Muscle of arm (tissue), 1 donor: ENCODE measurements at regions not wholly inside any gene's neighbourhood (a gene's known extent, or its start where the extent isn't known, plus 50 kb on each side); places are given as distances from the start of the nearest gene placed in this dataset.
"Not testable (repeated sequence)": the region's sequence is repeated elsewhere in the genome, so short reads cannot be mapped to it uniquely, and the experiment has no call there.

ENCODE experiments used
- DNase-seq: peaks from one replicate; pipeline ENCODE4 v3.0.0-alpha.2; 2013

DNA sequence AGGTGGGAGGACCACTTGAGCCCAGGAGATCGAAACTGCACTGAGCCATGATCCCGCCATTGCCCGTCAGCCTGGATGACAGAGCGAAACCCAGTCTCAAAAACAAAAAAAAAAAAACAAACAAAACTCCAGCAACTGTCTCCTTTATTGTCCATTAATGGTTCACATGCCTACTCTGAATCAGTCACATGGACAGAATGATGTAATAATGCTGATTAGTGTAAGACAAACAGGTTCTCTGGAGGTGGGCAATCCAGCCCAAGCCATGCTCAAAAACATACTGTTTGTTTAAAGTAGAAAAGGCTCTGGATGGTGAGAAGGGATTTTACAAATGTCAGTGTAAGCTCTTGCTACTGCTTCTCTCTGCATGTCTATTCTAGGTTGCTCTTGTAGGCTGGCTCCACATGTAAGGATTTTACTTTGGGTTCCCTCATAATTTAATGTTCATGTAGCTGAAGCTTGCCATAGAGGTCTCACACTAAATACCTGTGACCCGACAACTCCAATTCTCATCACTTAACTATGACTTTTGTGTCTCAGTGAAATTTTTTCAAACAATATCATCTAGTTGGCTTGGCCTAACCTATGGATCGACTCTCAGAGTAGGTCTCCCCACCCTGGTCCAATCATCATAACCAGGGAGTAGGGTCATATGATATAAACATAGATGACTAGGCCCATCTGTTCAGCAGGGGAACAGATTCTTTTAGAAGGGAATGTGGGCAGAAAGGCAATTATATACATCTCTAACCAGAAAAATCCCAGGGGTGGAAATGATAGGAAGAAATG lies 83.9 kb upstream of the SLC39A10 start:
- DNase-seq = no peak

DNA sequence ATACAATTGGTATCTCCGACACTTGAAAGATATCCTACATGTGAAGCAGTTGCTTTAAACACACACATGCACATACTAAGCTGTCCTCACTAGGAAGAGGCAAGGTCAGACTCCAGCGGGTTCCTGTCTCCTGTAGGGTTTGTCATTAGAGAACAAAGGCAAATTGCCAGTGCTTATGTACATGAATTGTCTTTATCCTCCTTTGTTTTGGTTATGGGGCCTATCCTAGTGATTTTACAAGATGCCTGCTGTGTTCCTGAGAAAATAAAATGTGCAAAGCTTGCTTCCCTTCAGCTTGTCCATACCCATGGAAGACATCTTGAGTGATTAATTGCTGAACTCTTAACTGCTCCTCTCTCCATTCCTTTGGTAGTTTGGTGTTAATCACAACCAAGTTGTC lies 86.7 kb upstream of the SLC39A10 start:
- DNase-seq = no peak

DNA sequence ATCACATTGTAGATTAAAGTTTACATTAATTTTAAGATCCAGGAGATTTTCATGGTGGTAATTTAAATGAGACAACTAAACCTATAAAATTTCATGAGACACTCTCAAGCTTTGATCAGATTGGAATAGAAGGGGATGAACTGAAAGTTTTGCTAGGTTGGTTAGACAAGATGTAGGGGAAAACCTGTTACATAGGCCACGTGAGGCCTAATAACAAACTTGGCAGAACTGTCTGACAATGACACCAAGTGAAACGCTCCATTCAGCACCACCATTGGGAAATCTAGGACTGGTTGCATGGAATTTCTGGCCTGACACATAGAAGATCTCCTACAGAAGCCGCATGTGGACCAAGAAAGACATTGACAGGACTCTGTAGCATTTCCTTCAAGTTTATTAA lies 87.8 kb upstream of the SLC39A10 start:
- no peak for DNase-seq

DNA sequence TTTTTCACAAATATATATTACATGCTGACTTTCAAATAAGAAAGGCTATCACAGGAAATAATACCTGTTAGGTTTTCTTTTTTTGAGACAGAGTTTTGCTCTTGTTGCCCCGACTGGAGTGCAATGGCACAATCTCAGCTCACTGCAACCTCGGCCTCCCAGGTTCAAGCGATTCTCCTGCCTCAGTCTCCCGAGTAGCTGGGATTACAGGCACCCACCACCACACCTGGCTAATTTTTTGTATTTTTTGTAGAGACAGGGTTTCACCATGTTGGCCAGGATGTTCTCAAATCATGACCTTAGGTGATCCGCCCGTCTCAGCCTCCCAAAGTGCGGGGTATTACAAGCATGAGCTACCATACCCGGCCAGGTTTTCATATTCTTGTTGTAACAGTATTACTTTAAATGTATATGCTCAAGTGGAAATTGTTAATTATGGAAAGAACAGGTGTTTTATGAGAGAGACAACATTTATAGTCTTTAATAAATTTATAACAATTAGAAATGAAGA lies 92.3 kb upstream of the SLC39A10 start:
- DNase-seq = not testable (repeated sequence)

DNA sequence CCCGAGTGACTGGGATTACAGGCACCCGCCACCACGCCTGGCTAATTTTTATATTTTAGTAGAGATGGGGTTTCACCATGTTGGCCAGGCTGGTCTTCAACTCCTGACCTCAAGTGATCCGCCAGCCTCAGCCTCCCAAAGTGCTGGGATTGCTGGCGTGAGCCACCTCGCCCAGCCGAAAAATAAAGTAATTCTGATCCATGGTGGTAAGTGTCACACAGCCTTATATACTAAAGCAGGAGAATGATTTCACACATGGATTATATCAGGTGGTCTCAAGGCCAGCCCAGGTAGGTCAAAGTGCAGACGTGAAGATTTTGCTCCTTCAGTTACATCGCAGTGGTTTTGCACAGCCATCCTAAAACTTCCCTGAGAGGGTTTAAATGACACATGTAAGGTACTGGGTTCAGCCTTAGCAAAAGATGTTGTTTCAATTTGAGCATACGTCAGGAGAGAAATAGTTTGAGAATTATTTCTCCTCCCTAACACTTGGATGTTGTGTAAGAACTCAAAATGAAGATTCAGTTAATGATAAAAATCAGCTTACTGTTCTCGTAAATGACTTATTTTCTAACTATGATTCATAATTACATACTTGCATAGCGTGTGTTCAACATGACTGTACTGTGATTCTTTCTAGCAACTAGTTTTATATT lies 93.0 kb upstream of the SLC39A10 start:
- DNase-seq = no peak

DNA sequence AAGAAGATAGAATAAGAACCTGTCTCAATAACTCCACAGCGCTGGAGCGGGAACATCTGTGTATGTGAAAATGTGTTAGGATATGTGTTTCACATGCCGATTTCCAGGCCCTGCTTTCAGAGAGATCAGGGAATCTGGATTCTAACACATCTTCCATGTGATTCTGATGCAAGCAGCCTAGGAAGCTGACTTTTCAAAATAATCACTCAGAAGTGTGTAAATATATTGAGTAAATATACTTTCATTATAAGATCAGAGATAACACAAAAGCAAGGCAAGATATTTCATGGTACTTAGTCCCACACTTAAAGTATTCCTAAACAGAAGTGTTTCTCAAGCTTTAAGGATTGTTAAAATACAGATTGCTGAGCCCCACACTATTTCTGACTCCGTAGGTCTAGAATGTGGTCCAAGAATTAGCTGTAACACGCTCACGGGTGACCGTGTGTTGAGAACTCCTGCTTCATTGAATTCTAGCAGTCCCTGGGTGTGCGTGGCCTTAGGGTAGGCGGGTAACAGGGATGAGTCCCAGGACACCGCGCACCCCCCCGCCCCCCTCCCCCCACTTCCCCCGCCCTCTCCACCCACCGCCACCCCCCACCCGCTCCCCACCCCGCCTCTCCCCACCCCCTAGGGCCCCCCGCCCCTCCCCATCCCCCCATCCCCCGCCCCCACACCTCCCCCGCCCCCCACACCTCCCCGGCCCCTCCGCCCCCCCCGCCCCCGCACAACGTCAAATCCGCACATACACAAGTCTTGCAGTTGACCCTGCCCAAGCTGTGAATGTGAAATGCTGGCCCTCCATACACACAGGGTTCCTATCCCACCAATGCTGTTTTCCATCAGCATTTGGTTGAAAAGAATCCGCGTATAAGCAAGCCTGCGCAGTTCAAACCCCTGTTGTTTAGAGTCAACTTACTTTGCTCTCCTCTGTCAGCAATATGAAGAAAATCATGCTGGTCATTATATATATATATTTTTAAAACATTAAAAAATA lies 94.2 kb upstream of the SLC39A10 start:
- no peak for DNase-seq

DNA sequence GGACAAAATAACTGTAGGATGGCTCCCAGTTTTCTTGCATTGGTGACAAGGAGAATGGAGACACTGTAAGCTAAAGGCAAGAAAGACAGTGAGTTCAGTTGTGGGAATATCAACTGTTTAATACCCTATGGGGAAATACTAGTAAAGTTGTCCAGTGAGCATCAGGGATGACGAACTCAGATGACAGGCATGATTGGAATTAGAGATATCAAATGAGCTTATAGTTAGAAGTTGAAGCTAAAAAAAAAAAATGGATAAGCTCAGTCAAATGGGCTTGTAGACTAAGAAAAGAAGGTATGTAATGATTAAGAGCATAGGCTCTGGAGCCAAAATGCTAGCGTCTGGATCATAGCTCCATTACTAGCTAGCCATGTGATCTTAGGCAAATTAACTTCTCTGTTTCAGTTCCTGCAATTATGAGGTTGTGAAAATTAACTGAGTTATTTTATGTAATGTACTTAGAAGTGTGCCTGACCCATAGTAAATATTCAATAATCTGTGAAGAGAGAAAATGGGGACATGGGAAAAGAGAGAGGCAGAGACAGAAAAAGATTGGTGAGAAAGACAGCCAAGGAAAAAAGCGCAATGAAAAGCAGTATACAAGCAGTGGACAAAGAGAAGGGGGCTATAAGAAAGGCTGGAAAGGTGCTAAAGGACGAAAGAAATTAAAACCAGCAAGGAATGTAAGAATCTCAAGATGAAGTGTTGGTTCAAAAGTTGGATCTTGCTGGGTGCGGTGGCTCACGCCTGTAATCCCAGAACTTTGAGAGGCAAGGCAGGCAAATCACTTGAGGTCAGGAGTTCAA lies 95.7 kb upstream of the SLC39A10 start:
- DNase-seq = no peak

DNA sequence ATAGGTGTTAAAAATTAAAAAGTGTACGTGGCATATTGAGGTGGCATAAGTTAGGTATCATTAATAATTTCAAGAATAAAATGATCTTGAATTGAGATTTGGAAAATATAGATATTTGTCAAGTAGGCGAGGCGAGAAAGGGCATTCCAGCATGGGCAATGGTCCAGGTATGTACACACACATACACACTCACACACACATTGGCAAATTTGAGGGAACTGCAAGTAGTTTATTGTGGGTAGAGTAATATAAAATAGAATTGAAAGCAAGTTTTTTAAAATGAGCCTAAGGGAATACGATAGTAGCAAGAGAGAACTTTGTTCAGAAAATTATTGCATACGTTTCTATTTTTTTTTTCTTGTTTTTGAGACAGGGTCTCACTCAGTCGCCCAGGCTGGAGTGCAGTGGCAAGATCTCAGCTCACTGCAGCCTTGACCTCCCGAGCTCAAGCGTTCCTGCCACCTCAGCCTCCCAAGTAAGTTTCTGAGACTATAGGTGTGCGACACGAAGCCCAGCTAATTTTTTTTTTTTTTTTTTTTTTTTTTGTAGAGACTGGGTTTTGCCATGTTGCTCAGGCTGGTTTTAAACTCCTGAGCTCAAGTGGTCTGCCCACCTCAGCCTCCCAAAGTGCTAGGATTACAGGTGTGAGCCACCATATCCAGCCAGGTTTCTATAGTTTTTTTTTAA lies 96.7 kb upstream of the SLC39A10 start:
- DNase-seq = no peak

DNA sequence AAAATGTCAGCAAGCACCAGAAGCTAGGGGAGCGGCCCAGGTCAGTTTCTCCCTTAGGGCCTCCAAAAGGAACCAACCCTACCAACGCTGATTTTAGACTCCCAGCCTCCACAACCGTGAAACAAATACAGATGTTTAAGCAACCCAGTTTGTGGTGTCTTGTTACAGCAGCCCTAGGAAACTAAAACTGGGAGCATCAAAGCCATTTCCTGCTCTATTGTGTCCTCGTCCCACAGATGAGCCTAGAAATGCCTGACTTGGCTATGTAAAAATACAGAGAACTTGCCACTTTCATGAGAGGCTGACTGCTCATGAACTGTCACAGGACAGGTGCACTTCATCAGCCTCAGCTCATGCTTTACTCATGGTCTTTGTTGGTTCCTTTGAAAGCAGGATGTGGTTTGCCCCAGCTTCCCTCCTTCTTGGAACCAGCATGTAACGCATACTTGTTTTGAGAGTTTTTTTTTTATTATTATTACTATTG lies 97.6 kb upstream of the SLC39A10 start:
- DNase-seq = no peak

DNA sequence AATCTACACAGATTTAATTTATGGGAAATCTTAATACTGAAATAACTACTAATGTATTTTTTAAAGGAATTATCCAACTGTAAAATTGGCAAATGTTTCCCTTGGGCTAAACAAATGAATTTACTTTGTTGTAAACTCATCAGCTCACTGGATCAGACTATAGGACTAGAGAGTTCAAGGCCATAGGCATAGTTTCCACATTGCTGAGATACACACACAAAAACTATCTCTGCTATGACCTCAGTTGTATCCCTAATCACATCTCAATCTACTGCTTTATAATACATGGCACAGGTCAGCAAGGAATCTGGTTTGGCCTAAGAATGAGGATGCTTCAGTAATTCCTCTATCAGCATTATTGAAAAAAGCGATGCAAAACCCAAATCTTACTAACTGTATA lies 101.1 kb upstream of the SLC39A10 start:
- DNase-seq = no peak

DNA sequence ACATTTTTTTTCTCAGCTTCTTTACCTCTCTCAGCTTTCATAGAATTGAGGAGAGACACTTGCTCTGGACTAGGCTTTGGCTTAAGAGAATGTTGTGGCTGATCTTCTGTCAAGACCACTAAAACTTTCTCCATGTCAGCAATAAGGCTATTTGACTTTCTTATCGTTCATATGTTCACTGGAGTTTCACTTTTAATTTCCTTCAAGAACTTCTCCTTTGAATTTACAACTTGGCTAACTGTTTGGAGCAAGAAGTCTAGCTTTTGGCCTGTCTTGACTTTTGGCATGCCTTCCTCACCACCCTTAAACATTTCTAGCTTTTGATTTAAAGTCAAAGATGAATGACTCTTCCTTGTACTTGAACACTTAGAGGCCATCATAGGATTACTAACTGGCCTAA lies 104.4 kb upstream of the SLC39A10 start:
- DNase-seq = no peak

DNA sequence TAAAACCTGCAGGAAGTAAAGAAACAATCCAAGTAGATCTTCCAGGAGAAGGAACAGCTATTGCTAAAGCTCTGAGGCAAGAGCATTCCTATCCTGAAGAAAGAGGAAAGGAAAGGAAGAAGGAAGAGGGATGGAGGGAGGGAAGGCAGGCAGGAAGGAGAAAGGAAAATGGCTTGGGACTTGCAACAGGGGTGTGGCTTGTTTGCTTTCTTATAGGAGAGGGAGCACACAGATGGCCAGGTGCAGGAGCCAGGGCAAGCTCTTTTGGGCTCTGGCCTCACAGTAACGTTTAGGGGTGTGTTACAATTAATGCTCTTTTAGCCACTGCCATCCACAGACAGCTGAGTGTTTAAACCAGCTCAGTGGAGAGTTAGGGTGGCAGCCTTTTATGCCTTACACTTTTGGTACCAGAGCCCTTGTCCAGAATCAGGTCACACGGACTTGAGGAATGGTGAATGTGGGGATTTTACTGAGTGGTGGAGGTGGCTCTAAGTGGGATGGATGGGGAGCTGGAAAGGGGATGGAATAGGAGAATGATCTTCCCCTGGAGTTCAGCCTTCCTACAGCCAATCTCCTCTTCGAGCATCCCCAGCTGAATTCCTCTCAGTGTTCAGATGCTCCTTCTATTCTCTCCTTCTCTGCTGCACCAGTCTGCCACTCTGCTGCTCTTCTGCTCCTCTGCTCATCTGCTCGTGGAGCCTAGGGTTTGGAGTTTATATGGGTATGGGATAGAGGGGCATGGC lies 108.7 kb upstream of the SLC39A10 start:
- no peak for DNase-seq

DNA sequence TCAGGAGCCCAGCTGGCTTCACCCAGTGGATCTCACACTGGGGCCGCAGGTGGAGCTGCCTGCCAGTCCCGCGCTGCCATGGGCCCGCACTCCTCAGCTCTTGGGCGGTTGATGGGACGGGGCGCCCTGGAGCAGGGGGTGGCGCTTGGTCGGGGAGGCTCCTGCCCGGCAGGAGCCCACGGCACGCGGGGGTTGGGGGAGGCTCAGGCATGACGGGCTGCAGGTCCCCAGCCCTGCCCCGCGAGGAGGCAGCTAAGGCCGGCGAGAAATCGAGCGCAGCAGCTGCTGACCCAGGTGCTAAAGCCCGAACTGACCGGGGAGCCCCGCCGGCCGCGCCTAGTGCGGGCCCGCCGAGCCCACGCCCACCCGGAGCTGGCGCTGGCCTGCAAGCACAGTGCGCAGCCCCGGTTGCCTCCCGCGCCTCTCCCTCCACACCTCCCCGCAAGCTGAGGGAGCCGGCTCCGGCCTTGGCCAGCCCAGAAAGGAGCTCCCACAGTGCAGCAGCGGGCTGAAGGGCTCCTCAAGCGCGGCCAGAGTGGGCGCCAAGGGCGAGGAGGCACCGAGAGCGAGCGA lies 109.7 kb upstream of the SLC39A10 start:
- not testable (repeated sequence) for DNase-seq

DNA sequence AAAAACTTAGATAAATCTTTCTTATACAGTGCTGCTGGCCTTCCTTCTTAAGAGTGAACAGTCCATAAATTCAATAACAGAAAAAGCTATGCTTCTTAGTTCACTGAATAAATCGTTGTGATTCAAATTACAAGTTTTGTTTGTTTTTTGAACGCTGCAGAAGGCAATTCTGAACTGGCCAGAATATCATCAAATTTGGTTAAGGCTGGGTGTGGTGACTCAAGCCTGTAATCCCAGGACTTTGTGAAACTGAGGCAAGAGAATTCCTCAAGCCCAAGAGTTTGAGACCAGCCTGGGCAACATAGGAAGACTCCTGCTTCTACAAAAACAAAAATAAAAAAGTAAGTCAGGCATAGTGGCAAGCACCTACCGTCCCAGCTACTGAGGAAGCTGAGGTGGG lies 111.2 kb upstream of the SLC39A10 start:
- DNase-seq = no peak

DNA sequence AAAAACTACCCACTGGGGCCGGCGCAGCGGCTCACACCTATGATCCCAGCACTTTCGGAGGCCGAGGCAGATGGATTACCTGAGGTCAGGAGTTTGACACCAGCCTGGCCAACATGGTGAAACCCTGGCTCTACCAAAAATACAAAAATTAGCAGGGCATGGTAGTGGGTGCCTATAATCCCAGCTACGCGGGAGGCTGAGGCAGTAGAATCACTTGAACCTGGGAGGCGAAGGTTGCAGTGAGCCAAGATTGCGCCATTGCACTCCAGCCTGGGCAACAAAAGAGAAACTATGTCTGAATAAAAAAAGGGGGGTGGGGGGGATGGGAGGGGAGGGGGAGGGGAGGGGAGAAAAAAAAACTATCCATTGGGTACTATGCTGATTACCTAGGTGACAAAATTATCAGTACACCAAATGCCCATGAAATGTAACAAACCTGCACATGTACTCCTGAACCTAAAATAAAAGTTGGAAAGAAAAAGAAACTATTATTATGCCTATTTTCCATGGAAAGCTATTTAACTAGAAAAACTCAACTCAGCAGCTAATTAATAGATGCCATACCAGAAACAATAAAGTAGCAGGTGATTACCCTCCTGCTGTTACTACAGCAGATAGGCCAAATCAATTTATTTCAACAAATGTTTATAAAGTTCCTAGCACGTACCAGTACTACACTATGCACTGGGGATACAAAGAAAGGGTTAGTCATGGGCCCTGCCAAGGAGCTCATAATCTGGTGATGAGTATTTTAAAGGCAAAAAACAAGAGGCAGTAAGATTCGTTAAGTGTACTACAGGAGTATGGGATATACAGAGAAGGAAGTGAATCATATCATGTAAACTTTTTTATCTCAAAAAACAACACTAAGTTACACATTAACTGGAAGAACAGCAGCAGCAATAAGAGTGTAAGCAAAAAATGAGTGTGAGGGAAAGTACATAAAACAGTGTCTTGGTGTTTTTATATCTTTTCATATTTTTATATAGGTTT lies 112.8 kb upstream of the SLC39A10 start:
- no peak for DNase-seq

DNA sequence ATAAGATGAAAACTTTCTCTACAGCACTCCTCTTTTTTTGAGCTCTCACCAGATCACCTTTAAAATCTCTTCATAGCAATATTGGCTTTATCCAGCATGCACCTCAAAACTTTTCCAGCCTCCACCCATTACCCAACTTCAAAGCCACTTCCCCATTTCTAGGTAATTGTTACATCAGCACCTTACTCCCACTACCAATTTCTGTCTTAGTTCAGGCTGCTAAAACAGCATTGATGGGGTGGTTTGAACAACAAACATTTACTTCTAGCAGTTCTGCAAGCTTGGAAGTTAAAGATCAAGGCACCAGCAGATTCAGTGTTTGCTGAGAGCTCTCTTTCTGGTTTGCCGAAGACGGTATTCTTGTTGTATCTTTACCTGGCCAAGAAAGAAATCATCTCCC lies 114.0 kb upstream of the SLC39A10 start:
- no peak for DNase-seq

DNA sequence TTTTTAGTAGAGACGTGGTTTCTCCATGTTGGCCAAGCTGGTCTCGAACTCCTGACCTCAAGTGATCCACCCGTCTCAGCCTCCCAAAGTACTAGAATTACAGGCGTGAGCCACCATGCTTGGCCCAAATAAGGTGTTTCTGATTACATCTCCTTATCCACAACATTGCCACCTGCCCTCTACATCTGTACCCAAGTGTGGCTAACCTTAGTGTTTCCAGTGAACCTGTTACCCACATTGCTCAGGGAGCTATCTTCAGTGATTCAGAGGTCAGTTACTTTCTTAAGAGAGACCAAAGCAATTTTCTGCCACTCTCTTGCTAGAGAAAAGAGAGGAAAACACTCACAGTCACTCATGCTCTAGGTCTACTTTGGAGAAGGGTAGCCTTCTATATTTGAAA lies 115.0 kb upstream of the SLC39A10 start:
- DNase-seq = no peak

DNA sequence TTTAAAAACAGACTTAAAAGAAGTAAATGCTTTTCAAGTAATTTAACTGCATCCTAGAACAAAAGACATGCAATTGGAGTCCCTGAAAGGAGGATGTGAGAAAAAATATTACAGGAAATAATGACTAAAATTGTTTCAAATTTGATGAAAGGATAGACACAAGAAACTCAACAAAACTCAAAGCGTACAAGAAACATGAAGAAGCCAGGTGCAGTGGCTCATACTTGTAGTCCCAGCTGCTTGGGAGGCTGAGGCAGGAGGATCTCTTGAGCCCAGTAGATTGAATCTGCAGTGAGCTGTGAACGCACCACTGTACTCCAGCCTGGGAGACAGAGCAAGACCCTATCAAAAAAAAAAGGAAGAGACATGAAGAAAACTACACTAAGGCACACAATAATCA lies 118.1 kb upstream of the SLC39A10 start:
- no peak for DNase-seq
